HepG2 (cell line): ENCODE measurements at regions not wholly inside any gene's neighbourhood (a gene's known extent, or its start where the extent isn't known, plus 50 kb on each side); places are given as distances from the start of the nearest gene placed in this dataset.

Experiments
- ATAC-seq: fragments of 200-7000 bp; cut with Tn5 transposase; 3 replicates; pipeline ENCODE4 v1.9.1; 2020; ENCODE audit warnings: mild to moderate bottlenecking, moderate library complexity
- BruUV-seq: library from RNA; stranded (reverse); fragments of 400-500 nt; replicated peaks from 2 replicates; lab custom pipeline; 2021; lab: Mats Ljungman, UMichigan
- CTCF ChIA-PET: fragments of 300-600 bp; formaldehyde crosslinking; extraction: SDS; loops from one replicate; lab custom pipeline; 2021; ENCODE audit warnings: low total read pairs, inconsistent platforms, low intra/inter-chr PET ratio; lab: Yijun Ruan, JAX
- POLR2A ChIA-PET: fragments of 350-600 bp; sonication (Branson Sonifier 250); formaldehyde crosslinking; loops from one replicate; lab custom pipeline; 2020; ENCODE audit warnings: antibody characterized with exemption, inconsistent platforms; lab: Yijun Ruan, JAX
- DNase-seq: peaks from one replicate; pipeline ENCODE4 v3.0.0-alpha.2; 2015; ENCODE audit warnings: low spot score
- FAIRE-seq: peaks from 3 replicates; lab custom pipeline; 2011; peaks lifted over from hg19 to GRCh38; lab: Jason Lieb, UNC
- H2AFZ ChIP-seq: one replicate; pipeline ENCODE4 v1.6.1; 2011; ENCODE audit warnings: low read length, inconsistent platforms
- H3K27ac ChIP-seq: fragments of 300-600 bp; 3 replicates; pipeline ENCODE4 v1.8.0; 2011; ENCODE audit warnings: mixed run types, mild to moderate bottlenecking, mixed read lengths, low read length, inconsistent platforms; ENCODE audit not compliant: insufficient read depth; ENCODE audit errors: extremely low read length
- H3K27me3 ChIP-seq, 2 experiments: fragments of 200-600 bp in 1 of 2; 2 replicates in 1 of 2; 3 replicates in 1 of 2; pipeline versions ENCODE4 v1.6.0 to v1.8.0; 2011; ENCODE audit warnings: low read length in 2 of 2, mild to moderate bottlenecking in 2 of 2, moderate library complexity in 2 of 2, inconsistent platforms in 1 of 2; ENCODE audit not compliant: insufficient read depth in 2 of 2, control insufficient read depth in 1 of 2
- H3K36me3 ChIP-seq, 2 experiments: fragments of 200-600 bp in 1 of 2; replicated peaks in 1 of 2; 2 replicates in 1 of 2; 3 replicates in 1 of 2; pipeline versions ENCODE4 v1.5.1 to v1.8.0; 2011; ENCODE audit warnings: low read length in 2 of 2, inconsistent platforms in 1 of 2; ENCODE audit not compliant: insufficient read depth in 2 of 2, control insufficient read depth in 1 of 2
- H3K4me1 ChIP-seq: 2 replicates; pipeline ENCODE4 v1.5.1; 2012; ENCODE audit warnings: low read length, inconsistent platforms; ENCODE audit not compliant: insufficient read depth
- H3K4me2 ChIP-seq: 2 replicates; pipeline ENCODE4 v1.6.0; 2011; ENCODE audit warnings: low read depth, low read length, inconsistent platforms
- H3K4me3 ChIP-seq, 3 experiments: fragments of 200-600 bp in 1 of 3; sonication (generic), shearing (Covaris generic) in 1 of 3; replicated peaks in 1 of 3; 2 replicates each; pipeline ENCODE4 v1.5.1; 2011 to 2016; ENCODE audit warnings: low read length in 3 of 3, inconsistent platforms in 2 of 3, low read depth in 2 of 3, mild to moderate bottlenecking in 2 of 3, control low read depth in 1 of 3, mixed read lengths in 1 of 3; ENCODE audit not compliant: insufficient read depth in 1 of 3
- H3K79me2 ChIP-seq: one replicate; pipeline ENCODE4 v1.6.1; 2011; ENCODE audit warnings: low read length, inconsistent platforms; ENCODE audit not compliant: insufficient read depth
- H3K9ac ChIP-seq: 2 replicates; pipeline ENCODE4 v1.6.0; 2011; ENCODE audit warnings: mild to moderate bottlenecking, low read depth, low read length, inconsistent platforms; ENCODE audit not compliant: insufficient read depth
- H3K9me3 ChIP-seq: 2 replicates; pipeline ENCODE4 v1.5.1; 2012; ENCODE audit warnings: mild to moderate bottlenecking, low read length
- H4K20me1 ChIP-seq: 2 replicates; pipeline ENCODE4 v1.6.0; 2011; ENCODE audit warnings: inconsistent platforms, mild to moderate bottlenecking, low read length, moderate library complexity; ENCODE audit not compliant: insufficient read depth
- CEBPB ChIP-seq: IDR thresholded peaks from 2 replicates; pipeline ENCODE4 v1.6.1; 2011; ENCODE audit warnings: low read depth, low read length, improper control_type of control experiment, borderline replicate concordance
- GATA4 ChIP-seq: sonication (generic); IDR thresholded peaks from 2 replicates; pipeline ENCODE4 v1.6.1; 2016; ENCODE audit warnings: antibody characterized with exemption, low read depth, borderline replicate concordance
- HMGXB4 ChIP-seq, 2 experiments: sonication (generic) in 1 of 2; formaldehyde crosslinking in 1 of 2; IDR thresholded peaks; 2 replicates each; pipeline versions ENCODE4 v1.4.0 to v1.6.1; 2018 to 2020; ENCODE audit warnings: missing genetic modification reagents in 2 of 2, borderline replicate concordance in 1 of 2, low read depth in 1 of 2, mild to moderate bottlenecking in 1 of 2, missing biosample characterization in 1 of 2
- KDM5B ChIP-seq: sonication (generic); formaldehyde crosslinking; IDR thresholded peaks from 2 replicates; pipeline ENCODE4 v1.4.0; 2020; ENCODE audit warnings: missing genetic modification reagents, mild to moderate bottlenecking, borderline replicate concordance
- NFYB ChIP-seq: sonication (generic); formaldehyde crosslinking; IDR thresholded peaks from 2 replicates; pipeline ENCODE4 v1.4.0; 2020; ENCODE audit warnings: missing genetic modification reagents
- RBAK ChIP-seq: sonication (generic); formaldehyde crosslinking; IDR thresholded peaks from 2 replicates; pipeline ENCODE4 v1.5.1; 2020; ENCODE audit warnings: mild to moderate bottlenecking, missing genetic modification reagents
- REXO4 ChIP-seq: sonication (generic); formaldehyde crosslinking; IDR thresholded peaks from 2 replicates; pipeline ENCODE4 v1.8.0; 2022; ENCODE audit warnings: missing genetic modification reagents, mild to moderate bottlenecking, borderline replicate concordance
- TAF1 ChIP-seq: sonication (generic); formaldehyde crosslinking; IDR thresholded peaks from 2 replicates; pipeline ENCODE4 v1.4.0; 2020; ENCODE audit warnings: missing genetic modification reagents
- WIZ ChIP-seq: sonication (generic); formaldehyde crosslinking; IDR thresholded peaks from 2 replicates; pipeline ENCODE4 v1.5.1; 2020; ENCODE audit warnings: mild to moderate bottlenecking, missing genetic modification reagents
- ZKSCAN1 ChIP-seq: fragments of 150-350 bp; IDR thresholded peaks from 2 replicates; pipeline ENCODE4 v1.6.1; 2014; ENCODE audit warnings: low read length
- ZNF10 ChIP-seq: sonication (generic); formaldehyde crosslinking; IDR thresholded peaks from 2 replicates; pipeline ENCODE4 v1.4.0; 2020; ENCODE audit warnings: mild to moderate bottlenecking, low read depth, missing genetic modification reagents, borderline replicate concordance
- ZNF121 ChIP-seq: sonication (generic); formaldehyde crosslinking; IDR thresholded peaks from 2 replicates; pipeline ENCODE4 v1.5.0; 2020; ENCODE audit warnings: mild to moderate bottlenecking, missing genetic modification reagents
- ZNF343 ChIP-seq: sonication (generic); formaldehyde crosslinking; IDR thresholded peaks from 2 replicates; pipeline ENCODE4 v1.4.0; 2020; ENCODE audit warnings: mild to moderate bottlenecking, missing genetic modification reagents
- ZNF672 ChIP-seq: sonication (generic); formaldehyde crosslinking; IDR thresholded peaks from 2 replicates; pipeline ENCODE4 v1.8.1; 2022; ENCODE audit warnings: missing genetic modification reagents
- ZNF703 ChIP-seq: sonication (generic); formaldehyde crosslinking; IDR thresholded peaks from 2 replicates; pipeline ENCODE4 v1.5.1; 2020; ENCODE audit warnings: missing genetic modification reagents, mild to moderate bottlenecking, moderate library complexity, borderline replicate concordance
- ZNF773 ChIP-seq: sonication (generic); formaldehyde crosslinking; IDR thresholded peaks from 2 replicates; pipeline ENCODE4 v1.4.0; 2020; ENCODE audit warnings: missing genetic modification reagents, borderline replicate concordance
- WGBS: methylation state at CpG from one replicate; pipeline ENCODE4 v1.1.6; 2017; ENCODE audit warnings: low lambda C conversion rate; 5-methylcytosine and 5-hydroxymethylcytosine counted together
- in situ Hi-C: cut with HindIII; loops from 2 replicates; pipeline ENCODE4 v1.10.0; 2017; ENCODE audit warnings: low pct_unique_long_range_greater_than_20kb; ENCODE audit not compliant: extremely low pct_ligation_motif_present
- intact Hi-C: fragments of 100-400 bp; cut with micrococcal nuclease; formaldehyde crosslinking; loops from one replicate; pipeline ENCODE4 v1.10.0; 2022; ENCODE audit not compliant: unreplicated experiment
- TF ChIP-seq, protein P1 (sequence below): sonication (generic); formaldehyde crosslinking; IDR thresholded peaks from 2 replicates; pipeline ENCODE4 v1.4.0; 2020; ENCODE audit warnings: mild to moderate bottlenecking, missing genetic modification reagents, borderline replicate concordance
- TF ChIP-seq, protein P2 (sequence below): sonication (generic); formaldehyde crosslinking; IDR thresholded peaks from 2 replicates; pipeline ENCODE4 v1.4.0; 2020; ENCODE audit warnings: missing genetic modification reagents

DNA sequence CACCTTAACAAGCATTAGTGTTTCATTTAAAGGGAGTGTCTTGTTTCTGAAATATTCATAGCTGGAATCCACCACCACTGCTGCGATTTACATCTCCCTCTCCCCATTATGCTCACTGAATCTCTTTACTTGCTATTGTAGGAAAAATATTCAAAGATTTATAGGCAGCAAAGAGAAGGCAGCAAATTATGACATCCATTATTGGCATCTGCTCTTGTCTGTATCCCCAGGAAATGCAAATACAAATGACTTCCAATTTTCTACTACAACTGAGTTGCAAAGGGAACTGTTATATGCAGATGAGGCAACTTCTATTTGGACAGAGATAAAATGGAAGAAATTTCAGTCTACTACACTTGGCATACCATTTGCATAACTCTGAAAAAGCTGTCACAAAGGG lies 88.4 kb upstream of the PRKD1 start:
- Histone ChIP-seq H3K9me3 (peaks cover 84% of the 10 kb centered on the region), H2AFZ (no peak overlapping the region), H3K9ac (no peak overlapping the region), H3K36me3 (no peaks in the 10 kb centered on the region), H3K79me2 (no peaks in the 10 kb centered on the region), H3K4me2 (no peak overlapping the region), H3K27ac (no peak overlapping the region), H3K4me1 (no peaks in the 10 kb centered on the region), H4K20me1 (no peaks in the 10 kb centered on the region), H3K27me3 (no peaks in the 10 kb centered on the region), H3K4me3 (no peak overlapping the region)
- intact Hi-C loops (no loop called here), in situ Hi-C loops (no loop called here)
- TF ChIP-seq NFYB (CRISPR knock-in tag): no peak
- no peak for TF ChIP-seq TAF1
- TF ChIP-seq ZNF703 (CRISPR knock-in tag): no peak
- no peak for TF ChIP-seq ZNF773 (CRISPR knock-in tag)
- TF ChIP-seq ZNF10: no peak
- TF ChIP-seq ZNF672 (CRISPR knock-in tag): no peak
- TF ChIP-seq, protein P1, sequence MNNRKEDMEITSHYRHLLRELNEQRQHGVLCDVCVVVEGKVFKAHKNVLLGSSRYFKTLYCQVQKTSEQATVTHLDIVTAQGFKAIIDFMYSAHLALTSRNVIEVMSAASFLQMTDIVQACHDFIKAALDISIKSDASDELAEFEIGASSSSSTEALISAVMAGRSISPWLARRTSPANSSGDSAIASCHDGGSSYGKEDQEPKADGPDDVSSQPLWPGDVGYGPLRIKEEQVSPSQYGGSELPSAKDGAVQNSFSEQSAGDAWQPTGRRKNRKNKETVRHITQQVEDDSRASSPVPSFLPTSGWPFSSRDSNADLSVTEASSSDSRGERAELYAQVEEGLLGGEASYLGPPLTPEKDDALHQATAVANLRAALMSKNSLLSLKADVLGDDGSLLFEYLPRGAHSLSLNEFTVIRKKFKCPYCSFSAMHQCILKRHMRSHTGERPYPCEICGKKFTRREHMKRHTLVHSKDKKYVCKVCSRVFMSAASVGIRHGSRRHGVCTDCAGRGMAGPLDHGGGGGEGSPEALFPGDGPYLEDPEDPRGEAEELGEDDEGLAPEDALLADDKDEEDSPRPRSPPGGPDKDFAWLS (CRISPR knock-in tag): no peak
- no peak for TF ChIP-seq CEBPB
- TF ChIP-seq GATA4: no peak
- TF ChIP-seq HMGXB4 (CRISPR knock-in tag; IDR thresholded peaks at IDR 0.05; ENCODE audit: borderline replicate concordance in 1 of 2, low read depth in 1 of 2): no peak
- TF ChIP-seq ZNF343: no peak
- TF ChIP-seq ZNF121 (CRISPR knock-in tag): no peak
- TF ChIP-seq REXO4 (CRISPR knock-in tag): no peak
- no peak for TF ChIP-seq KDM5B (CRISPR knock-in tag)
- no peak for TF ChIP-seq ZKSCAN1
- TF ChIP-seq WIZ (CRISPR knock-in tag): no peak
- TF ChIP-seq RBAK (CRISPR knock-in tag): no peak
- TF ChIP-seq, protein P2, sequence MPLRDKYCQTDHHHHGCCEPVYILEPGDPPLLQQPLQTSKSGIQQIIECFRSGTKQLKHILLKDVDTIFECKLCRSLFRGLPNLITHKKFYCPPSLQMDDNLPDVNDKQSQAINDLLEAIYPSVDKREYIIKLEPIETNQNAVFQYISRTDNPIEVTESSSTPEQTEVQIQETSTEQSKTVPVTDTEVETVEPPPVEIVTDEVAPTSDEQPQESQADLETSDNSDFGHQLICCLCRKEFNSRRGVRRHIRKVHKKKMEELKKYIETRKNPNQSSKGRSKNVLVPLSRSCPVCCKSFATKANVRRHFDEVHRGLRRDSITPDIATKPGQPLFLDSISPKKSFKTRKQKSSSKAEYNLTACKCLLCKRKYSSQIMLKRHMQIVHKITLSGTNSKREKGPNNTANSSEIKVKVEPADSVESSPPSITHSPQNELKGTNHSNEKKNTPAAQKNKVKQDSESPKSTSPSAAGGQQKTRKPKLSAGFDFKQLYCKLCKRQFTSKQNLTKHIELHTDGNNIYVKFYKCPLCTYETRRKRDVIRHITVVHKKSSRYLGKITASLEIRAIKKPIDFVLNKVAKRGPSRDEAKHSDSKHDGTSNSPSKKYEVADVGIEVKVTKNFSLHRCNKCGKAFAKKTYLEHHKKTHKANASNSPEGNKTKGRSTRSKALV (CRISPR knock-in tag): no peak
- ATAC-seq (no peak), FAIRE-seq (no peak), DNase-seq (no peak)
- no TSS peak for BruUV-seq
- ChIA-PET CTCF (no interaction called here), POLR2A (no interaction called here)
- 2% methylated on average over 1 of the region's 1 CpG for WGBS
